ENCODE measurements at regions not wholly inside any gene's neighbourhood (a gene's known extent, or its start where the extent isn't known, plus 50 kb on each side); places are given as distances from the start of the nearest gene placed in this dataset.

DNA sequence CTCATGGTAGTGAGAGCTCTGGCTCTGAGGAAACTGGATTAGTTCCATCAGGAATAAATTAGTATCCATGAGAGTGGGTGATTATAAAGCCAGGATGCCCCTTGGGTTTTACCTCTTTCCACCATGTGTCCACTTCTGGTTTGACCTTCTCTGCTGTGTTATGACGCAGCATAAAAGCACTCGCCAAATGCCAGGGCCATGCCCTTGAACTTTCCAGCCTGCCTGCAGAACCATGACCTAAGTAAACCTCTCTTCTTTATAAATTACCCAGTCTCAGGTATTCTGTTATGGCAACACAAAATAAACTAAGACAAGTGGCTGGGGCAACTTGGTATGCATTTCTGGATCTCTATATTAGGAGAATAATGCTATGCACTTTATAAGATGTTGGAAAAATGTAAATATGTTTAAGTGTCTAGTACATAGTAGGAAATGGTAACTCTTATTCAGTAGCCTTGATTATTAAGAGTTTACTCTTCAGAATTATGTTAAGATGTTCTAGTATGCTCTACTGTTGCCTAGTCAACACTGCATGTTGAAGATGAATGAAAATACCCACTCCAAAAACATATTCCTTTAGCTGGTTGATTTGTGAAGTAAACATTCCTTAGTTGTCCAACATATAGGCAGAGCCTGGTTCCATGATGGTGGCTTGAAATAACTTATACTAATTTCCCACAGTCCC is 455.6 kb upstream of the TMPO start (continued):
- TF ChIP-seq CBX5 (IDR thresholded peaks at IDR 0.05; ENCODE audit: low read depth) (no peak), NFYA (IDR thresholded peaks at IDR 0.05; ENCODE audit: borderline replicate concordance, low read depth, low read length) (no peak), MTA3 (IDR thresholded peaks at IDR 0.05; ENCODE audit: borderline replicate concordance, low read length) (no peak), POLR2AphosphoS5 (IDR thresholded peaks at IDR 0.05; ENCODE audit: low read length) (no peak), NRF1 (conservative IDR thresholded peaks at IDR 0.05; ENCODE audit: low read depth, low read length) (no peak), JUNB (IDR thresholded peaks at IDR 0.05) (no peak), HDAC2 (IDR thresholded peaks at IDR 0.05) (no peak)
- TF ChIP-seq, protein P1, sequence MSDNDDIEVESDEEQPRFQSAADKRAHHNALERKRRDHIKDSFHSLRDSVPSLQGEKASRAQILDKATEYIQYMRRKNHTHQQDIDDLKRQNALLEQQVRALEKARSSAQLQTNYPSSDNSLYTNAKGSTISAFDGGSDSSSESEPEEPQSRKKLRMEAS (IDR thresholded peaks at IDR 0.05; ENCODE audit: low read depth, low read length): no peak
- TF ChIP-seq, protein P2, sequence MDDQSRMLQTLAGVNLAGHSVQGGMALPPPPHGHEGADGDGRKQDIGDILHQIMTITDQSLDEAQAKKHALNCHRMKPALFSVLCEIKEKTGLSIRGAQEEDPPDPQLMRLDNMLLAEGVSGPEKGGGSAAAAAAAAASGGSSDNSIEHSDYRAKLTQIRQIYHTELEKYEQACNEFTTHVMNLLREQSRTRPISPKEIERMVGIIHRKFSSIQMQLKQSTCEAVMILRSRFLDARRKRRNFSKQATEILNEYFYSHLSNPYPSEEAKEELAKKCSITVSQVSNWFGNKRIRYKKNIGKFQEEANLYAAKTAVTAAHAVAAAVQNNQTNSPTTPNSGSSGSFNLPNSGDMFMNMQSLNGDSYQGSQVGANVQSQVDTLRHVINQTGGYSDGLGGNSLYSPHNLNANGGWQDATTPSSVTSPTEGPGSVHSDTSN (IDR thresholded peaks at IDR 0.05; ENCODE audit: insufficient replicate concordance, low read depth, low read length): no peak

DNA sequence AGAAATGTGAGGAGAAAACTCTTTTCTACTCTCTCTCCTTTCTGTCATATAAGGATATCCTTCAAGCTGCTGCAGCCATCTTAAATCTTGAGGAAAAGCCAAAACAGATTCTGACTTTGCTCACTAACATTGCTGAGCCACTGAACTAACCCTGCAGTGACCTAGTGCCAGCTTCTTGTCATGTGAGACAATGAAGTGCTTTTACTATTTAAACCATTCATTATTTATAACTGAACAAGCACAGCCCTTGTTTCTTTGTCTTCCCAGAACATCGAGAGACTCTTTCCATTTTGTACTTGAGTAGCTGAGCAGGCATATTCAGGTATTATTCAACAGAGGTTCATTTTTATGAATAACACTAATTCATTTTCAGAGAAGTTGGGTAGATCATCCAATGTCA is 455.0 kb upstream of the TMPO start:
- intact Hi-C loops (cut with micrococcal nuclease; ENCODE audit: unreplicated experiment): no loop called here
- no peaks in the 10 kb centered on the region for H3K4me1 ChIP-seq (ENCODE audit: control insufficient read depth, insufficient read depth, low read length)
- ChIA-PET RAD21 (ENCODE audit: unreplicated experiment) (no interaction called here), POLR2A (no interaction called here), CTCF (no interaction called here), SMC1A (ENCODE audit: uncharacterized antibody, unreplicated experiment) (interaction anchor here (0.7 to 1.1 kb wide), 2 partner anchors 9 to 11 kb away, joined by 3 read pairs; no protein-coding TSS in a partner anchor)
- no TSS peak for BruUV-seq (replicated peaks)
- H3K9me3 ChIP-seq (replicated peaks; ENCODE audit: control insufficient read depth, insufficient read depth, low read length): no peaks in the 10 kb centered on the region
- H3K36me3 ChIP-seq (ENCODE audit: control insufficient read depth in 2 of 2, insufficient read depth in 2 of 2, low read length in 1 of 2): no peaks in the 10 kb centered on the region
- no peaks in the 10 kb centered on the region; a peak in 1 of 4 replicates for H3K27me3 ChIP-seq (replicated peaks in 1 of 2; ENCODE audit: control insufficient read depth in 2 of 2, insufficient read depth in 2 of 2, low read length in 1 of 2)
- ATAC-seq (no peak), FAIRE-seq (no peak), DNase-seq (ENCODE audit: low read depth, low spot score) (no peak)
- H2AFZ ChIP-seq (ENCODE audit: control insufficient read depth, low read depth, low read length): no peak overlapping the region
- no peak overlapping the region for H3K4me2 ChIP-seq (ENCODE audit: control insufficient read depth, insufficient read depth)
- in situ Hi-C loops (cut with MboI): no loop called here
- H3K79me2 ChIP-seq (ENCODE audit: control insufficient read depth, insufficient read depth, low read length): no peaks in the 10 kb centered on the region
- H3K4me3 ChIP-seq: no peak overlapping the region
- 0% methylated on average over 1 of the region's 1 CpG for WGBS (ENCODE audit: insufficient coverage, insufficient replicate concordance, low lambda C conversion rate, missing lambda C conversion rate)
- H4K20me1 ChIP-seq (ENCODE audit: control insufficient read depth, insufficient read depth): no peaks in the 10 kb centered on the region
- no peak overlapping the region for H3K27ac ChIP-seq (ENCODE audit: control insufficient read depth, insufficient read depth)
- no peak overlapping the region for H3K9ac ChIP-seq (ENCODE audit: control insufficient read depth, insufficient read depth, low read length)
- TF ChIP-seq TCF12 (IDR thresholded peaks at IDR 0.05; ENCODE audit: low read depth, low read length) (no peak), ZNF24 (IDR thresholded peaks at IDR 0.05) (no peak), GATAD2B (conservative IDR thresholded peaks at IDR 0.05; ENCODE audit: low read depth) (no peak), SIN3A (IDR thresholded peaks at IDR 0.05; ENCODE audit: low read depth, low read length) (no peak), CHD4 (IDR thresholded peaks at IDR 0.05) (no peak), TAF1 (IDR thresholded peaks at IDR 0.05; ENCODE audit: borderline replicate concordance, low read depth, low read length) (no peak)
- TF ChIP-seq, protein P3, sequence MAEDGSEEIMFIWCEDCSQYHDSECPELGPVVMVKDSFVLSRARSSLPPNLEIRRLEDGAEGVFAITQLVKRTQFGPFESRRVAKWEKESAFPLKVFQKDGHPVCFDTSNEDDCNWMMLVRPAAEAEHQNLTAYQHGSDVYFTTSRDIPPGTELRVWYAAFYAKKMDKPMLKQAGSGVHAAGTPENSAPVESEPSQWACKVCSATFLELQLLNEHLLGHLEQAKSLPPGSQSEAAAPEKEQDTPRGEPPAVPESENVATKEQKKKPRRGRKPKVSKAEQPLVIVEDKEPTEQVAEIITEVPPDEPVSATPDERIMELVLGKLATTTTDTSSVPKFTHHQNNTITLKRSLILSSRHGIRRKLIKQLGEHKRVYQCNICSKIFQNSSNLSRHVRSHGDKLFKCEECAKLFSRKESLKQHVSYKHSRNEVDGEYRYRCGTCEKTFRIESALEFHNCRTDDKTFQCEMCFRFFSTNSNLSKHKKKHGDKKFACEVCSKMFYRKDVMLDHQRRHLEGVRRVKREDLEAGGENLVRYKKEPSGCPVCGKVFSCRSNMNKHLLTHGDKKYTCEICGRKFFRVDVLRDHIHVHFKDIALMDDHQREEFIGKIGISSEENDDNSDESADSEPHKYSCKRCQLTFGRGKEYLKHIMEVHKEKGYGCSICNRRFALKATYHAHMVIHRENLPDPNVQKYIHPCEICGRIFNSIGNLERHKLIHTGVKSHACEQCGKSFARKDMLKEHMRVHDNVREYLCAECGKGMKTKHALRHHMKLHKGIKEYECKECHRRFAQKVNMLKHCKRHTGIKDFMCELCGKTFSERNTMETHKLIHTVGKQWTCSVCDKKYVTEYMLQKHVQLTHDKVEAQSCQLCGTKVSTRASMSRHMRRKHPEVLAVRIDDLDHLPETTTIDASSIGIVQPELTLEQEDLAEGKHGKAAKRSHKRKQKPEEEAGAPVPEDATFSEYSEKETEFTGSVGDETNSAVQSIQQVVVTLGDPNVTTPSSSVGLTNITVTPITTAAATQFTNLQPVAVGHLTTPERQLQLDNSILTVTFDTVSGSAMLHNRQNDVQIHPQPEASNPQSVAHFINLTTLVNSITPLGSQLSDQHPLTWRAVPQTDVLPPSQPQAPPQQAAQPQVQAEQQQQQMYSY (CRISPR knock-in tag; IDR thresholded peaks at IDR 0.05): no peak
